ENCODE measurements at regions not wholly inside any gene's neighbourhood (a gene's known extent, or its start where the extent isn't known, plus 50 kb on each side); places are given as distances from the start of the nearest gene placed in this dataset.
"Not testable (repeated sequence)": the region's sequence is repeated elsewhere in the genome, so short reads cannot be mapped to it uniquely, and the experiment has no call there.

DNA sequence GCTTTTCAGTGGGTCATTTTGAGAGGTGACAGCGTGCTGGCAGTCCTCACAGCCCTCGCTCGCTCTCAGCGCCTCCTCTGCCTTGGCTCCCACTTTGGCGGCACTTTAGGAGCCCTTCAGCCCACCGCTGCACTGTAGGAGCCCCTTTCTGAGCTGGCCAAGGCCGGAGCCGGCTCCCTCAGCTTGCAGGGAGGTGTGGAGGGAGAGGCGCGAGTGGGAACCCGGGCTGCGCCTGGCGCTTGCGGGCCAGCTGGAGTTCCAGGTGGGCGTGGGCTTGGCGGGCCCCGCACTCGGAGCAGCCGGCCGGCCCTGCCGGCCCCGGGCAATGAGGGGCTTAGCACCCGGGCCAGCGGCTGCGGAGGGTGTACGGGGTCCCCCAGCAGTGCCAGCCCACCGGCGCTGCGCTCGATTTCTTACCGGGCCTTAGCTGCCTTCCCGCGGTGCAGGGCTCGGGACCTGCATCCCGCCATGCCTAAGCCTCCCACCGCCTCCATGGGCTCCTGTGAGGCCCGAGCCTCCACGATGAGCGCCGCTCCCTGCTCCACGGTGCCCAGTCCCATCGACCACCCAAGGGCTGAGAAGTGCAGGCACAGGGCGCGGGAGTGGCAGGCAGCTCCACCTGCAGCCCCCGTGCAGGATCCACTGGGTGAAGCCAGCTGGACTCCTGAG is 289.1 kb upstream of the UBE2E3 start:
- TF ChIP-seq, protein P1, sequence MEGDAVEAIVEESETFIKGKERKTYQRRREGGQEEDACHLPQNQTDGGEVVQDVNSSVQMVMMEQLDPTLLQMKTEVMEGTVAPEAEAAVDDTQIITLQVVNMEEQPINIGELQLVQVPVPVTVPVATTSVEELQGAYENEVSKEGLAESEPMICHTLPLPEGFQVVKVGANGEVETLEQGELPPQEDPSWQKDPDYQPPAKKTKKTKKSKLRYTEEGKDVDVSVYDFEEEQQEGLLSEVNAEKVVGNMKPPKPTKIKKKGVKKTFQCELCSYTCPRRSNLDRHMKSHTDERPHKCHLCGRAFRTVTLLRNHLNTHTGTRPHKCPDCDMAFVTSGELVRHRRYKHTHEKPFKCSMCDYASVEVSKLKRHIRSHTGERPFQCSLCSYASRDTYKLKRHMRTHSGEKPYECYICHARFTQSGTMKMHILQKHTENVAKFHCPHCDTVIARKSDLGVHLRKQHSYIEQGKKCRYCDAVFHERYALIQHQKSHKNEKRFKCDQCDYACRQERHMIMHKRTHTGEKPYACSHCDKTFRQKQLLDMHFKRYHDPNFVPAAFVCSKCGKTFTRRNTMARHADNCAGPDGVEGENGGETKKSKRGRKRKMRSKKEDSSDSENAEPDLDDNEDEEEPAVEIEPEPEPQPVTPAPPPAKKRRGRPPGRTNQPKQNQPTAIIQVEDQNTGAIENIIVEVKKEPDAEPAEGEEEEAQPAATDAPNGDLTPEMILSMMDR (conservative IDR thresholded peaks at IDR 0.05) = not testable (repeated sequence)
- not testable (repeated sequence) for TF ChIP-seq ZFX (IDR thresholded peaks at IDR 0.05)

Measured in C4-2B (cell line).